ENCODE measurements at regions not wholly inside any gene's neighbourhood (a gene's known extent, or its start where the extent isn't known, plus 50 kb on each side); places are given as distances from the start of the nearest gene placed in this dataset.
A peak's percentile ranks its signal among the peaks of the same experiment; 100 is the strongest.
"Not testable (repeated sequence)": the region's sequence is repeated elsewhere in the genome, so short reads cannot be mapped to it uniquely, and the experiment has no call there.

DNA sequence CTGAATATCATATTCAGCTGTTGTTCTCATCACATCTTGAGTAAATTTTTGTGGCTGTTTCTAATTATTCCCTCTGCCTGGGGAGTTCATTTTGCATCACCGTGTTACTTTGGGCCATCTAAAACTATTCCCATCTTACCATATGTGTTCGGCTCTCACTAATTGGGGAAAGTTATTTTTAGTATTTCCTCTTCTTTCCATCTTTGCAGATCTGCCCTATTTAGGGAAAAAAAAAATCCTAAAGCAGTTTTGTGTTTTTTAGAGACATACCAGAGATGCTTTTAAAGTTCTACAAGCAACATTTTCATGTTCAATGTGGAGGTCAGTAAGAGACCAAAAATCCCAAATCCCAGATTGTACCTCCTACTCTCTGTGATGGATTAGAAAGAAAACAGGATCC is 111.3 kb upstream of the NDUFV2 start:
- Histone ChIP-seq H3K27me3 (no peaks in the 10 kb centered on the region), H3K27ac (no peak overlapping the region), H3K36me3 (replicated peaks in 1 of 2; ENCODE audit: insufficient read depth in 1 of 2, low read depth in 2 of 2) (no peaks in the 10 kb centered on the region), H3K4me1 (peaks cover 28% of the 10 kb centered on the region), H3K9me3 (no peaks in the 10 kb centered on the region), H3K4me3 (no peak overlapping the region)
- DNase-seq (no peak), ATAC-seq (no peak)
- intact Hi-C loops (cut with DNase I): loop anchor here (5.0 kb wide), 1 partner anchor 299 kb away; no protein-coding TSS in a partner anchor
- TF ChIP-seq, protein P1, sequence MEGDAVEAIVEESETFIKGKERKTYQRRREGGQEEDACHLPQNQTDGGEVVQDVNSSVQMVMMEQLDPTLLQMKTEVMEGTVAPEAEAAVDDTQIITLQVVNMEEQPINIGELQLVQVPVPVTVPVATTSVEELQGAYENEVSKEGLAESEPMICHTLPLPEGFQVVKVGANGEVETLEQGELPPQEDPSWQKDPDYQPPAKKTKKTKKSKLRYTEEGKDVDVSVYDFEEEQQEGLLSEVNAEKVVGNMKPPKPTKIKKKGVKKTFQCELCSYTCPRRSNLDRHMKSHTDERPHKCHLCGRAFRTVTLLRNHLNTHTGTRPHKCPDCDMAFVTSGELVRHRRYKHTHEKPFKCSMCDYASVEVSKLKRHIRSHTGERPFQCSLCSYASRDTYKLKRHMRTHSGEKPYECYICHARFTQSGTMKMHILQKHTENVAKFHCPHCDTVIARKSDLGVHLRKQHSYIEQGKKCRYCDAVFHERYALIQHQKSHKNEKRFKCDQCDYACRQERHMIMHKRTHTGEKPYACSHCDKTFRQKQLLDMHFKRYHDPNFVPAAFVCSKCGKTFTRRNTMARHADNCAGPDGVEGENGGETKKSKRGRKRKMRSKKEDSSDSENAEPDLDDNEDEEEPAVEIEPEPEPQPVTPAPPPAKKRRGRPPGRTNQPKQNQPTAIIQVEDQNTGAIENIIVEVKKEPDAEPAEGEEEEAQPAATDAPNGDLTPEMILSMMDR (IDR thresholded peaks at IDR 0.05): no peak
- no peak for TF ChIP-seq POLR2A (IDR thresholded peaks at IDR 0.05)
- WGBS, 2 donors: 68 to 81% methylated on average over 2 of the region's 2 CpGs

DNA sequence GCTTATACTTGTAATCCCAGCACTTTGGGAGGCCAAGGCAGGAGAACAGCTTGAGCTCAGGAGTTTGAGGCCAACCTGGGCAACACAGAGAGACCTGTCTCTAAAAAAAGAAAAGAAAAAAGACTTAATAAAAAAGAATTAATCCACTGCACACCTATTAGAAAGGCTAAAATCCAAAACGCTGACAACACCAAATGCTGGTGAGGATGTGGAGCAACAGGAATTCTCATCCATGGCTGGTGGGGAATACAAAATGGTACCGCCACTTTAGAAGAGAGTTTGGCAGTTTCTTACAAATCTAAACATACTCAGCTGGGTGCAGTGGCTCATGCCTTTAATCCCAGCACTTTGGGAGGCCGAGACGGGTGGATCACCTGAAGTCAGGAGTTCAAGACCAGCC is 110.0 kb upstream of the NDUFV2 start:
- not testable (repeated sequence) for H3K36me3 ChIP-seq (replicated peaks in 1 of 2; ENCODE audit: insufficient read depth in 1 of 2, low read depth in 2 of 2); DNase-seq; ATAC-seq; H3K27me3 ChIP-seq; H3K4me3 ChIP-seq; H3K27ac ChIP-seq; H3K9me3 ChIP-seq
- H3K4me1 ChIP-seq: peaks cover 21% of the 10 kb centered on the region
- intact Hi-C loops (cut with DNase I): loop anchor here (5.0 kb wide), 1 partner anchor 300 kb away; no protein-coding TSS in a partner anchor
- WGBS, 2 donors: 92 to 96% methylated on average over 4 of the region's 4 CpGs

DNA sequence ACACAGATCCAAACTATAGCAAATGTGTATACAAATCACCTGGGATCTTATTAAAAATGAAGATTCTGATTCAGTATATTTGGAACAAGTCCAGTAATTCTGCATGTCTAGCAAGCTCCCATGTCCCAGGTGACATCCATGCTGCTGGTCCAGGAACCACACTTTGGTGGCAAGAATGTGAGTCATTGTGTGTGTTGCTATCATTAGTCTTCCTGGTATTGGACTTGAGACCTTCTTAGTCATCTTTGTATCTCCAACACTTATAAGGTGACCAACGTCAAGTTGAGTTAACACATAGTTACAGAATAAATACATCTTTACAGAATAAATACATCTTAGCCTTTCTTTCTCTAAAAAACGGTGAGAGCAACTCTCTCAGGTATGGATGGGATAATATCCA is 107.9 kb upstream of the NDUFV2 start:
- TF ChIP-seq, protein P1 (IDR thresholded peaks at IDR 0.05): no peak
- no peak for TF ChIP-seq POLR2A (IDR thresholded peaks at IDR 0.05)
- WGBS, 2 donors: 38 to 66% methylated on average over 2 of the region's 2 CpGs
- intact Hi-C loops (cut with DNase I): loop anchor here (5.0 kb wide), 1 partner anchor 302 kb away; no protein-coding TSS in a partner anchor

DNA sequence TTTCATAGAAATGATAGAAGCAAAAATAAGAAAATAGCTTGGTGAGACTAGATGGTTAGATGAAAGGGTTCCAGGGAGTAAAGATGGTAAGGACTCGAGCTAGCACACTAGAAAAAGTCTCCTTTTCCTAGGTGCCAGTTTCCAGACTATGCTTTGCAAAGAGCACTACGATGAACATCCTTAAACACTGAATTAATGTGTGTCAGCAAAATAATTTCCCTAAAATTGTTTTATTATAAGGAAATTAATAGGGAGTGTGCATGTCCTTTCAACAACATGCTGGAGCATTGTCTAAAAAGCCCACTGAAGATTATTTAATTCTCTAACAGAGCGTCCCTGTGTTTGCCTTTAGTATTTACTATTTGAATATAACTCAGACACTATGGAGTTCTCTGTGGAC is 107.4 kb upstream of the NDUFV2 start:
- DNase-seq: no peak

More for the DNA sequence above, 107.9 kb upstream of the NDUFV2 start:
- ATAC-seq (no peak), DNase-seq (no peak)
- Histone ChIP-seq H3K9me3 (no peaks in the 10 kb centered on the region), H3K27ac (no peak overlapping the region), H3K4me1 (peaks cover 13% of the 10 kb centered on the region), H3K36me3 (replicated peaks in 1 of 2; ENCODE audit: insufficient read depth in 1 of 2, low read depth in 2 of 2) (no peaks in the 10 kb centered on the region), H3K4me3 (no peak overlapping the region), H3K27me3 (no peaks in the 10 kb centered on the region)

DNA sequence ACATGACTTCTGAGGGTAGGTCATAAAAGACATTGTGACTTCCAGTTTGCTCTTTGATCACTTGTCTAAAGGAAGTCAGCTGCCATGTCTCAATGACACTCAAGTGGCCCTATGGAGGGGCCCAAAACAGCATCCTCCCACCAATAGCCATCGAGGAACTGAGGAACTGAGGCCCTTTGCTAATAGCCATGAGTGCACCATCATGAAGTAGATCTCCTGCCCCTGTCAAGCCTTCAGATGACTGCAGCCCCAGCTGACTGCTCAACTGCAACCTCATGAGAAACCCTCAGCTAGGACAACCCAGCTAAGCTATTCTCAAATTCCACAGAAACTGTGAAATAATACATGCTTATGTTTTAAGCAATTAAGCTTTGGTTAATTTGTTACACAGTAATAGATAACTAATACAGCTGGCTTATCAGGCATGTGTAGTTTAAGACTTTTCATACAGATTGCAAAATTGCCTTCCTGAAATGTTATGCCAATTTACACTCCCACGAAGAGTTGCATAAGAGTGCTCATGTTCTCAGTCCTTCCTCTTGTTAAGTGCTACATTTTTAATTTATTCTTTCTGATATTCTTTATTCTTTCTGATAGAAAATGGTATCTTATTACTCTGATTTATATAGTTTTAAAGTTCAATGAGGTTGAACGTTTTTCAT is 105.6 kb upstream of the NDUFV2 start:
- no peak overlapping the region for H3K27ac ChIP-seq
- TF ChIP-seq, protein P1 (IDR thresholded peaks at IDR 0.05): no peak
- TF ChIP-seq POLR2A (IDR thresholded peaks at IDR 0.05): no peak
- H3K27me3 ChIP-seq: no peaks in the 10 kb centered on the region
- ATAC-seq (peak; percentile 66), DNase-seq (no peak)
- H3K4me1 ChIP-seq: no peaks in the 10 kb centered on the region
- 51 to 62% methylated on average over 3 of the region's 3 CpGs for WGBS, 2 donors
- intact Hi-C loops (cut with DNase I): no loop called here
- no peaks in the 10 kb centered on the region for H3K9me3 ChIP-seq
- H3K36me3 ChIP-seq (replicated peaks in 1 of 2; ENCODE audit: insufficient read depth in 1 of 2, low read depth in 2 of 2): no peaks in the 10 kb centered on the region
- no peak overlapping the region for H3K4me3 ChIP-seq

More for the DNA sequence above, 107.4 kb upstream of the NDUFV2 start:
- Histone ChIP-seq H3K27ac (no peak overlapping the region), H3K27me3 (no peaks in the 10 kb centered on the region), H3K4me1 (peaks cover 9% of the 10 kb centered on the region), H3K9me3 (no peaks in the 10 kb centered on the region), H3K4me3 (no peak overlapping the region), H3K36me3 (replicated peaks in 1 of 2; ENCODE audit: insufficient read depth in 1 of 2, low read depth in 2 of 2) (no peaks in the 10 kb centered on the region)
- TF ChIP-seq, protein P1 (IDR thresholded peaks at IDR 0.05): no peak
- no peak for TF ChIP-seq POLR2A (IDR thresholded peaks at IDR 0.05)
- no peak for ATAC-seq
- 56 to 86% methylated on average over 3 of the region's 3 CpGs for WGBS, 2 donors
- intact Hi-C loops (cut with DNase I): no loop called here
